ENCODE measurements at regions not wholly inside any gene's neighbourhood (a gene's known extent, or its start where the extent isn't known, plus 50 kb on each side); places are given as distances from the start of the nearest gene placed in this dataset.

DNA sequence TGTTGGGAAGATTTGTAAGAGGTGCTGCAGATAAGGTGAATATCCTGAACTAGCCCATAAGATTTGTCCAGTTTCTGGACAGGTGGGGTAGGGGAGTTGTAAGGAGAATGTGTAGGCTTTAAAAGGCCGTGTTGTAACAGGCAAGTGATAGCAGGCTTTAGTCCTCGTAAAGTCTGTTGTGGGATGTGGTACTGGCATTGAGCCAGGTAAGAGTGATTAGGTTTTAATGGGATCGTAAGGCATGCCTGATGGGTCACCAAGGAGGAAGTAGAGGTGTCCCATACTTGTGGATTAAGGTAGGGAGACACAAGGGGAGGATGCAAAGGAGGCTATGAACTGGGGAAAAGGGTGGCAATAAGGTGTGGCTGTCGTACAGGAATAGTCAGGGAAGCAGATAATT, 256.9 kb upstream of the DKK2 start:
- no peak for DNase-seq (ENCODE audit: low read depth in 1 of 2, low spot score in 1 of 2)
- Histone ChIP-seq H3K27ac (no peak overlapping the region), H3K36me3 (no peaks in the 10 kb centered on the region), H3K9me3 (ENCODE audit: low read depth) (no peaks in the 10 kb centered on the region), H3K4me1 (ENCODE audit: low read depth) (no peaks in the 10 kb centered on the region), H3K27me3 (no peaks in the 10 kb centered on the region), H3K4me3 (no peak overlapping the region)
- TF ChIP-seq, protein P1, sequence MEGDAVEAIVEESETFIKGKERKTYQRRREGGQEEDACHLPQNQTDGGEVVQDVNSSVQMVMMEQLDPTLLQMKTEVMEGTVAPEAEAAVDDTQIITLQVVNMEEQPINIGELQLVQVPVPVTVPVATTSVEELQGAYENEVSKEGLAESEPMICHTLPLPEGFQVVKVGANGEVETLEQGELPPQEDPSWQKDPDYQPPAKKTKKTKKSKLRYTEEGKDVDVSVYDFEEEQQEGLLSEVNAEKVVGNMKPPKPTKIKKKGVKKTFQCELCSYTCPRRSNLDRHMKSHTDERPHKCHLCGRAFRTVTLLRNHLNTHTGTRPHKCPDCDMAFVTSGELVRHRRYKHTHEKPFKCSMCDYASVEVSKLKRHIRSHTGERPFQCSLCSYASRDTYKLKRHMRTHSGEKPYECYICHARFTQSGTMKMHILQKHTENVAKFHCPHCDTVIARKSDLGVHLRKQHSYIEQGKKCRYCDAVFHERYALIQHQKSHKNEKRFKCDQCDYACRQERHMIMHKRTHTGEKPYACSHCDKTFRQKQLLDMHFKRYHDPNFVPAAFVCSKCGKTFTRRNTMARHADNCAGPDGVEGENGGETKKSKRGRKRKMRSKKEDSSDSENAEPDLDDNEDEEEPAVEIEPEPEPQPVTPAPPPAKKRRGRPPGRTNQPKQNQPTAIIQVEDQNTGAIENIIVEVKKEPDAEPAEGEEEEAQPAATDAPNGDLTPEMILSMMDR (IDR thresholded peaks at IDR 0.05; ENCODE audit: low read depth, low read length) = no peak

DNA sequence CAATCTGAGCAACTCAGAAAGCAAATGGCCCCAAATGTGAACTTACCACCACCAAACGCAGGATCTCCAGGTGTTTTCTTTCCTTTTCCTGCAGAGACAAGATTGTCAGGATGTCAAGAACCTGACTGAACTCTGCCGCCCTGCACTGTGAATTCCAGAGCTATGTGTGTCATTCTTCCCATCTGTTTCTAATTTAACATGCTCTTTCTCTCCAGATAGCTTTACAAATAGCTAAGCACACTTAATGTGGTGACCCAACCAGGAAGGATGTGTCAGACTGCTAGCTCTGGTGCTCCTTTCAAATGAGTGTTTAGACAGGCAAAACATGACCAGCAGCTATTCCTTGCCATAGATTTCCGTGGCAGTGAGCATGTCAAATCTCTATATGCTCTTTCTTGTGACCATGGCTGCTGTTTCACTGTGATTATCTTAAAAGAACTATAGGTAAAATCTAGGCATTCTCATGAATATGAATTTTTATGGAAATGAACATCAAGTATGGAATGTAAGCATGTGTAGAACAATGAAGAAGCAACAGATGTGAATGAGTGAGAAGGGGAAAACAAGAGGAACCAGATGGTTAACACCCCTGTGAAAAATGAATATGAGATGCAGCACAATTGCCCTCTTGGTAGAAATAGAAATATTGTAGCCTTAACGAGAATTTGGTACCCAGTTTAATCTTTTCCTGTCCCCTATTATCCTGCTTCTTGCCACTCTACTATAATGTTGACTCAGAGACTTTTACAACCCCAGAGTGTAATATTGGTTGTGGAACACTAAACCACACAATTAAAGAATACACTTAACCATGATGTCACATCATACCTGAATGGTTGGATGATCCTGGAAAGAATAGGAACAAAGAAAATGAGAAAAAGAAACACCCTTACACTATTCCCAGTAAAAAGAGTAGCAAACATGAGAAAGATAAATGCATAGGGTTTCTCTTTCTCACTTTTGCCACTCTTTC, 247.8 kb upstream of the DKK2 start:
- H3K4me1 ChIP-seq (ENCODE audit: low read depth) = no peaks in the 10 kb centered on the region
- no peak overlapping the region for H3K27ac ChIP-seq
- TF ChIP-seq, protein P1 (IDR thresholded peaks at IDR 0.05; ENCODE audit: low read depth, low read length) = no peak
- H3K36me3 ChIP-seq = no peaks in the 10 kb centered on the region
- no peaks in the 10 kb centered on the region for H3K9me3 ChIP-seq (ENCODE audit: low read depth)
- H3K27me3 ChIP-seq = no peaks in the 10 kb centered on the region
- H3K4me3 ChIP-seq = no peak overlapping the region
- peak in 1 of 2 donors; percentile 69 for DNase-seq (ENCODE audit: low read depth in 1 of 2, low spot score in 1 of 2)

DNA sequence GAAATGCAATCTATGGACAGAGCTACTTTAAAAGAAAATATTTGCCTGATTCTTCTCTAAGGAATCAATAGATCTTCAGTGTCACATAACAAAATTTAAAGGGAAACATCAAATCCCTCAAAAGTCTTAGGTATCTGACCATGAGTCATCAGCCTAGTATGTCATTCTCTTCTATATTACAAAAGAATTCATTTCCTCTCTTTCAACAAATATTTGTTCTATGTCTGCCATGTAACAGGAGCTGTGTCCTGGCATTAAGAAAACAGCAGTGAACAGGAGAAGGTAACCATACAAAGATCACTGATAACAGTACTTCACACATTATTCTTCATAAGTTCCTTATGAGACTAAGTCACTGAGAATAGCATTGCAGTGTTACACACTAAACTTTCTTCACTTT, 243.6 kb upstream of the DKK2 start:
- no peaks in the 10 kb centered on the region for H3K36me3 ChIP-seq
- peak in 1 of 2 donors; percentile 46 for DNase-seq (ENCODE audit: low read depth in 1 of 2, low spot score in 1 of 2)
- no peak overlapping the region for H3K27ac ChIP-seq
- no peaks in the 10 kb centered on the region for H3K9me3 ChIP-seq (ENCODE audit: low read depth)
- TF ChIP-seq, protein P1 (IDR thresholded peaks at IDR 0.05; ENCODE audit: low read depth, low read length) = no peak
- H3K27me3 ChIP-seq = no peaks in the 10 kb centered on the region
- H3K4me1 ChIP-seq (ENCODE audit: low read depth) = no peaks in the 10 kb centered on the region
- H3K4me3 ChIP-seq = no peak overlapping the region

DNA sequence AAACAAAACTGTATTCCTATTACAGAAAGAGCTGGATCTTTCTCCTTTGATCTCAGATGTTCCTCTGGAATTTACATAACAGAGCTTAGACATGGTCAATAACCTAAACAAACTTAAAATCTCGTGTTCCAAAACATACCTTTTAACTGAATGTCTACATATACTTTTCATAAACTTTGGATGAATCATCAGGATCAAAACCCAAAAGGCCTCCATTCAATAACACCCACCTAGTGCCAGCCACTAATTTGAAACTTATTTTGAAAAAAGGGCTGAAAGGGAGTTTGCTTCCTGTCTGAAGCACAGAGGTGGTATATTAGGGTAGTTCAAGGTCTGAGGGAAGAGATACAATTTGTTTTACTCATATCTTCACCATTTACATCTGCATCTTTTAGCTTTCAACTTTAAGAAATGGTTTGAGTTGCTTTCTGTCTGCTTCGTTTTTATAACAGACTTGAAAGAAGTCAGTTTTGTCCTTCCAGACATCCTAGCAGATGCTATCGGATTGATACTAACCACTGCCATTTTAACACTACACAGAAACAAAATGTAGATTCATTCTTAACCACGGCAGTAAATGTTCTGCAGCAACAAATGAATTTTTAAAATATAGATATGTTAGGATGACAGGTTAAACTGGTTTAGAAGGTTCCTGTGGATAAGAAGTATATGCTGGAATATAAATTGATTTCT, 242.8 kb upstream of the DKK2 start:
- DNase-seq (ENCODE audit: low read depth in 1 of 2, low spot score in 1 of 2) = no peak
- no peaks in the 10 kb centered on the region for H3K36me3 ChIP-seq
- no peaks in the 10 kb centered on the region for H3K9me3 ChIP-seq (ENCODE audit: low read depth)
- no peaks in the 10 kb centered on the region for H3K27me3 ChIP-seq
- no peak overlapping the region for H3K27ac ChIP-seq
- no peaks in the 10 kb centered on the region for H3K4me1 ChIP-seq (ENCODE audit: low read depth)
- TF ChIP-seq, protein P1 (IDR thresholded peaks at IDR 0.05; ENCODE audit: low read depth, low read length) = no peak
- no peak overlapping the region for H3K4me3 ChIP-seq

DNA sequence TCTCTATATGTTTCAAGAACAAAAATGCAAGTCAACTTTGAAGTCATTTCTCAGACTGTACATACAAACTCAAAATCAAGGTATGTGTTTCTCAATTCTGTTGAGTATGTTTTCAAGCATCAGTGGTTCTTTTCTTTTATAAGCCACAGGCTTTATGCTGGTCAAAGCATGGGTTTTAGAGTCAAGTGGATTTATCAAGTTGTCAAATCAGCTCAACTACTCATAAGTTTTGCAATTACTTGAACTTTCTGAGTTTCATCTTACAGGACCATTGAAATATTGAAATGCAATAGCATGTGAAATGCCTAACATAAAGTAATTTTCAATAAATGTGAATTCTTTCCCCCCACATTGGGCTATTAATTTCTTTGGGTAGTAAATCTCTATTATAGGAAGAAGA, 239.9 kb upstream of the DKK2 start:
- no peak overlapping the region for H3K4me3 ChIP-seq
- H3K4me1 ChIP-seq (ENCODE audit: low read depth) = no peaks in the 10 kb centered on the region
- no peaks in the 10 kb centered on the region for H3K36me3 ChIP-seq
- no peaks in the 10 kb centered on the region for H3K27me3 ChIP-seq
- TF ChIP-seq, protein P1 (IDR thresholded peaks at IDR 0.05; ENCODE audit: low read depth, low read length) = no peak
- no peak for DNase-seq (ENCODE audit: low read depth in 1 of 2, low spot score in 1 of 2)
- no peak overlapping the region for H3K27ac ChIP-seq
- no peaks in the 10 kb centered on the region for H3K9me3 ChIP-seq (ENCODE audit: low read depth)
